ENCODE measurements at regions not wholly inside any gene's neighbourhood (a gene's known extent, or its start where the extent isn't known, plus 50 kb on each side); places are given as distances from the start of the nearest gene placed in this dataset.

DNA sequence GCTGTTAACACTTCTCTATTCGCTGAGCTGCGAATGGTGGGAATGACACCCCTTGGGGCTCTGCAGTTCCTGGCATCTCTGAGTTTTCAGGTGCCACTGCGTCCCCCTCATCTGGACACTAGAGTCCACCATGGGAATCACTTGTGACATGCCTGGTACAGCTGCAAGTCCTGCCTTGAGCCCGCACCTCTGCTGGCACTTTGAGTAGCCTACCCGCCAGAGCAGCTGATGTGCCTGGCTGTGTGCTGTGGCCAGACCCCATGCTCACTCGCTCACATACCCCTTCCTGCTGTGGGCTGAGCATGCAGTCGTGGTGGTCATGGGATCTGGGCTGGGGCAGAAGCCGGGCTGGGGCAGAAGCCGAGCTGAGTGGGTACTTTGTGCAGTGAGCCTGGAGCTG is 117.6 kb downstream of the RND3 start:
- no peaks in the 10 kb centered on the region for H3K4me1 ChIP-seq (ENCODE audit: control insufficient read depth in 1 of 2, low read depth in 2 of 2)
- H3K4me3 ChIP-seq, result no peak overlapping the region
- no peak overlapping the region for H3K27ac ChIP-seq
- no peaks in the 10 kb centered on the region for H3K36me3 ChIP-seq
- TF ChIP-seq, protein P1, sequence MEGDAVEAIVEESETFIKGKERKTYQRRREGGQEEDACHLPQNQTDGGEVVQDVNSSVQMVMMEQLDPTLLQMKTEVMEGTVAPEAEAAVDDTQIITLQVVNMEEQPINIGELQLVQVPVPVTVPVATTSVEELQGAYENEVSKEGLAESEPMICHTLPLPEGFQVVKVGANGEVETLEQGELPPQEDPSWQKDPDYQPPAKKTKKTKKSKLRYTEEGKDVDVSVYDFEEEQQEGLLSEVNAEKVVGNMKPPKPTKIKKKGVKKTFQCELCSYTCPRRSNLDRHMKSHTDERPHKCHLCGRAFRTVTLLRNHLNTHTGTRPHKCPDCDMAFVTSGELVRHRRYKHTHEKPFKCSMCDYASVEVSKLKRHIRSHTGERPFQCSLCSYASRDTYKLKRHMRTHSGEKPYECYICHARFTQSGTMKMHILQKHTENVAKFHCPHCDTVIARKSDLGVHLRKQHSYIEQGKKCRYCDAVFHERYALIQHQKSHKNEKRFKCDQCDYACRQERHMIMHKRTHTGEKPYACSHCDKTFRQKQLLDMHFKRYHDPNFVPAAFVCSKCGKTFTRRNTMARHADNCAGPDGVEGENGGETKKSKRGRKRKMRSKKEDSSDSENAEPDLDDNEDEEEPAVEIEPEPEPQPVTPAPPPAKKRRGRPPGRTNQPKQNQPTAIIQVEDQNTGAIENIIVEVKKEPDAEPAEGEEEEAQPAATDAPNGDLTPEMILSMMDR (IDR thresholded peaks at IDR 0.05), result no peak
- H3K27me3 ChIP-seq (replicated peaks; ENCODE audit: insufficient read depth), result no peaks in the 10 kb centered on the region
- H3K9me3 ChIP-seq, result no peaks in the 10 kb centered on the region
- no peak for DNase-seq (ENCODE audit: low spot score)
- no peak for ATAC-seq (ENCODE audit: insufficient number of reproducible peaks, low FRiP score, low read depth)

DNA sequence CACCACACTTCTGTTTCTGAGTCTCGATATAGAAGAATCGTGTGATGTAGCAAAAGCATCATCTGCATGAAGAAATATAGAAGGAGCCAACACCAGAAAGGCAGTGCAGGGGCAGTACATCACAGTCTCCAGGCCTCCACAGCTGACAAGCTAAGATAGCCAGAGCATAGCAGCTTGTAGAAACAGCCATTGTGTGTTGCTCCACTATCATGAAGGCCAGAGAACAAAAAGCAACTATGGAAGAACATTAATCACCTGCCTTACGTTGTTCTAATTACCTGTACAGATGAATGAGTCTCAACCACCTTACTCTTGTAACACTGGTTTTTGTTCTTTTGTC is 129.0 kb downstream of the RND3 start:
- Histone ChIP-seq H3K4me3 (no peak overlapping the region), H3K27me3 (replicated peaks; ENCODE audit: insufficient read depth) (no peaks in the 10 kb centered on the region), H3K4me1 (ENCODE audit: control insufficient read depth in 1 of 2, low read depth in 2 of 2) (no peaks in the 10 kb centered on the region), H3K9me3 (no peaks in the 10 kb centered on the region), H3K27ac (no peak overlapping the region), H3K36me3 (no peaks in the 10 kb centered on the region)
- no peak for ATAC-seq (ENCODE audit: insufficient number of reproducible peaks, low FRiP score, low read depth)
- no peak for DNase-seq (ENCODE audit: low spot score)
- TF ChIP-seq, protein P1 (IDR thresholded peaks at IDR 0.05), result no peak

DNA sequence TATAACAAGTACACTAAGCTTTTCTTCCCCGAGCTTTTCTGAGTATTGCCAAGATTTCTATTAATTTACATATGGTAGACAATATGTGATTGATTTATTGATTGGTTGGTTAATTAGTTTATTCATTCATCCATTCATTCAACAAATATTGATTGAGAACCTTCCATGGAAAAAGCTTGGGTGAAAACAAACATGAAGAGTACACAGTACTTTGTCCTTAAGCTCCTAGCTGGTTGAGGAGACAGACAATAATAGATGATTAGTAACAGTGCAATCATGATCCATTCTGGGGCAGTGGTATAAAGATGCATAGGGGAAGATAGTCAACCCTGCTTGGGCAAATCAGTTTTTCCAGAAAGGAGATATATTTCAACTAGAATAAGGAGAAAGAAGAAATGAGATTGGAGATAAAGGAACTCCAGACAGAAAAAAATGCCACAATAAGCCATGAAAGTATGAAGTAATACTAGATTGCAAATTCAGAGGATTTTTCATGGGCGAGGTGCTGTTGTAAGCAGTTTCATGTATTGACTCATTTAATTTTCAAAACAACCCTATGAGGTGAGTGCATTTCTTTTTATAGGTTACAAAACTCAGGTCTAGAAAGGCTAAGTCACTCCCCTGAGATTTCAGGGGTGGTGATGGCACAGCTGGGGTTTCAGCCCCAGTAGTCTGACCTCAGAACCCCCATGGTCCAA is 129.5 kb downstream of the RND3 start:
- TF ChIP-seq, protein P1 (IDR thresholded peaks at IDR 0.05), result no peak
- no peak overlapping the region for H3K27ac ChIP-seq
- H3K9me3 ChIP-seq, result no peaks in the 10 kb centered on the region
- no peaks in the 10 kb centered on the region for H3K36me3 ChIP-seq
- ATAC-seq (ENCODE audit: insufficient number of reproducible peaks, low FRiP score, low read depth) (no peak), DNase-seq (ENCODE audit: low spot score) (no peak)
- H3K4me3 ChIP-seq, result no peak overlapping the region
- no peaks in the 10 kb centered on the region for H3K4me1 ChIP-seq (ENCODE audit: control insufficient read depth in 1 of 2, low read depth in 2 of 2)
- H3K27me3 ChIP-seq (replicated peaks; ENCODE audit: insufficient read depth), result no peaks in the 10 kb centered on the region

DNA sequence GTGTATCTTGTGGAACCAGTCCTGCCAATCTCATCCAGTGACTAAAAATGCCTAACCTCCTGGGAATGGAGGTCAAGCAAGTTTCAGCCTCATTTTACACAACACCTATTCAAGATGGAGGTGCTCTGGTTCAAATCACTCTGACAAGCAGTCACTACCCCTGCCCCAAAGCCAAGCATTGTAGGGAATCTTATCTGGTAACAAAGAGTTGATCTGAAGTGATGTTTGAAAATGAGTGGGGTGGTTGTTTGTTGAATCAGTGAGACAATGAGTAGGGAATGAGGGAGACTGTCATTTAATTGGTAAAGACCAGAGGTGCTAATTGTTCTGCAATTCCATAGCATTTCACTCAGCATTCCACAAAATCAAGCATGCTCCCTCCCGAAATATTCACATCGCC is 132.0 kb downstream of the RND3 start:
- Histone ChIP-seq H3K36me3 (no peaks in the 10 kb centered on the region), H3K4me1 (ENCODE audit: control insufficient read depth in 1 of 2, low read depth in 2 of 2) (no peaks in the 10 kb centered on the region), H3K27me3 (replicated peaks; ENCODE audit: insufficient read depth) (no peaks in the 10 kb centered on the region), H3K9me3 (no peaks in the 10 kb centered on the region), H3K27ac (no peak overlapping the region), H3K4me3 (no peak overlapping the region)
- ATAC-seq (ENCODE audit: insufficient number of reproducible peaks, low FRiP score, low read depth), result no peak
- DNase-seq (ENCODE audit: low spot score), result no peak
- TF ChIP-seq, protein P1 (IDR thresholded peaks at IDR 0.05), result no peak

DNA sequence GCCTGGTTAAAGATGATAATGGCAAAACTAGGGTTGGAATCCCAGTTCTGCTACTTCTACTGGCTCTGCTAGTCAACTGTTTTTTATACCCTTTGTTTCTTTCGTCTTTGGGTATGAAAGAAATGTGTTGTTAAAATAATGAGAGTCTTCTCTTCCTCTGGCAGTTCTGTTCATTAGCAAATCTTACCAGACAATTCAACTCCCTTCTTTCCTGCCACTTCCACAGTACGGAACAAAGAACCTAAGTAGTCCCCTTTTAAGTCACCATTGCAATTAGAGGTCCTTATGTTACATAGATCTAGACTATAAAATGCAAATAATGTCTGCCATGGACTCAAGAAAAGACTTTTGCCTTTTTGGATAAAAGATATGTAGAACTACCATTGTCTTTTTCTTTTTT is 134.1 kb downstream of the RND3 start:
- no peak overlapping the region for H3K27ac ChIP-seq
- H3K9me3 ChIP-seq, result no peaks in the 10 kb centered on the region
- TF ChIP-seq, protein P1 (IDR thresholded peaks at IDR 0.05), result no peak
- no peaks in the 10 kb centered on the region for H3K27me3 ChIP-seq (replicated peaks; ENCODE audit: insufficient read depth)
- no peaks in the 10 kb centered on the region for H3K4me1 ChIP-seq (ENCODE audit: control insufficient read depth in 1 of 2, low read depth in 2 of 2)
- no peaks in the 10 kb centered on the region for H3K36me3 ChIP-seq
- no peak overlapping the region for H3K4me3 ChIP-seq
- ATAC-seq (ENCODE audit: insufficient number of reproducible peaks, low FRiP score, low read depth) (no peak), DNase-seq (ENCODE audit: low spot score) (no peak)

Measured in thoracic aorta (tissue), 2 donors.